HCT116 (cell line): ENCODE measurements at regions not wholly inside any gene's neighbourhood (a gene's known extent, or its start where the extent isn't known, plus 50 kb on each side); places are given as distances from the start of the nearest gene placed in this dataset.

Source experiments
- ATAC-seq: fragments of 200-7000 bp; cut with Tn5 transposase; 2 replicates; pipeline ENCODE4 v1.9.1; 2020; ENCODE audit warnings: mild to moderate bottlenecking, moderate library complexity
- BruUV-seq: library from RNA; stranded (reverse); fragments of 400-500 nt; replicated peaks from 2 replicates; lab custom pipeline; 2021; lab: Mats Ljungman, UMichigan
- CTCF ChIA-PET: fragments of 300-600 bp; sonication (Branson Sonifier 250); formaldehyde crosslinking; loops from one replicate; lab custom pipeline; 2021; ENCODE audit warnings: antibody characterized with exemption; lab: Charles Lee
- POLR2A ChIA-PET: fragments of 300-600, 350-600 bp; sonication (Branson Sonifier 250); formaldehyde crosslinking; loops from one replicate; lab custom pipeline; 2021; ENCODE audit warnings: antibody characterized with exemption; lab: Charles Lee
- RAD21 ChIA-PET, 2 experiments: fragments of 300-600 bp; sonication (Branson Sonifier 250); formaldehyde crosslinking; loops; one replicate each; lab custom pipeline; 2023; ENCODE audit warnings: low total read pairs in 2 of 2; ENCODE audit not compliant: uncharacterized antibody in 2 of 2, unreplicated experiment in 2 of 2, low non-redundant PET in 1 of 2; lab: Charles Lee
- DNase-seq: peaks from one replicate; pipeline ENCODE4 v3.0.0-alpha.2; 2010; ENCODE audit warnings: low read depth, low spot score
- H2AFZ ChIP-seq: fragments of 200-600 bp; shearing (Covaris generic), sonication (generic); 2 replicates; pipeline ENCODE4 v1.6.1; 2017; ENCODE audit warnings: low read depth, mixed run types, mixed read lengths, antibody characterized with exemption, low read length; ENCODE audit not compliant: poor library complexity, severe bottlenecking
- H3K27ac ChIP-seq: 2 replicates; pipeline ENCODE4 v1.5.1; 2012; ENCODE audit warnings: low read depth, low read length
- H3K27me3 ChIP-seq: fragments of 200-600 bp; sonication (generic); 2 replicates; pipeline ENCODE4 v1.6.1; 2016; ENCODE audit warnings: mixed run types, low read length, mixed read lengths; ENCODE audit not compliant: insufficient read depth
- H3K36me3 ChIP-seq, 2 experiments: fragments of 200-500 bp in 1 of 2; fragments of 200-600 bp in 1 of 2; sonication (Bioruptor generic) in 1 of 2; sonication (generic) in 1 of 2; 2 replicates each; pipeline versions ENCODE4 v1.5.1 to v1.6.1; 2014 to 2016; ENCODE audit warnings: low read length in 2 of 2, inconsistent platforms in 1 of 2, mixed read lengths in 1 of 2, mixed run types in 1 of 2; ENCODE audit not compliant: insufficient read depth in 2 of 2, control insufficient read depth in 1 of 2
- H3K4me1 ChIP-seq, 2 experiments: fragments of 200-600 bp in 1 of 2; sonication (generic) in 1 of 2; 2 replicates each; pipeline versions ENCODE4 v1.5.1 to v1.6.1; 2012 to 2017; ENCODE audit warnings: low read length in 2 of 2, inconsistent platforms in 1 of 2, mild to moderate bottlenecking in 1 of 2, mixed read lengths in 1 of 2, mixed run types in 1 of 2, moderate library complexity in 1 of 2; ENCODE audit not compliant: insufficient read depth in 2 of 2, control insufficient read depth in 1 of 2
- H3K4me2 ChIP-seq: fragments of 200-600 bp; sonication (generic); 2 replicates; pipeline ENCODE4 v1.6.1; 2017; ENCODE audit warnings: mixed run types, low read length, mixed read lengths
- H3K4me3 ChIP-seq, 2 experiments: fragments of 200-600 bp in 1 of 2; sonication (generic) in 1 of 2; replicated peaks in 1 of 2; 2 replicates each; pipeline ENCODE4 v1.5.1; 2011 to 2016; ENCODE audit warnings: low read length in 2 of 2, control low read depth in 1 of 2, low read depth in 1 of 2, mild to moderate bottlenecking in 1 of 2, mixed read lengths in 1 of 2, mixed run types in 1 of 2
- H3K79me2 ChIP-seq: fragments of 200-600 bp; sonication (generic); 2 replicates; pipeline ENCODE4 v1.6.1; 2017; ENCODE audit warnings: mild to moderate bottlenecking, mixed run types, low read length, moderate library complexity, mixed read lengths; ENCODE audit not compliant: insufficient read depth
- H3K9ac ChIP-seq: fragments of 200-600 bp; sonication (generic); 2 replicates; pipeline ENCODE4 v1.6.1; 2016; ENCODE audit warnings: low read length, mixed read lengths
- H3K9me2 ChIP-seq: fragments of 200-600 bp; sonication (generic), shearing (Covaris generic); 2 replicates; pipeline ENCODE4 v1.6.1; 2017; ENCODE audit warnings: mixed run types, mild to moderate bottlenecking, moderate library complexity; ENCODE audit not compliant: insufficient read depth
- H3K9me3 ChIP-seq, 2 experiments: fragments of 200-500 bp in 1 of 2; fragments of 200-600 bp in 1 of 2; sonication (Bioruptor generic) in 1 of 2; sonication (generic) in 1 of 2; 2 replicates each; pipeline ENCODE4 v1.6.1; 2014 to 2017; ENCODE audit warnings: low read length in 2 of 2, mixed read lengths in 2 of 2, inconsistent platforms in 1 of 2, low read depth in 1 of 2, mild to moderate bottlenecking in 1 of 2, mixed run types in 1 of 2, moderate library complexity in 1 of 2; ENCODE audit not compliant: control insufficient read depth in 1 of 2, insufficient read depth in 1 of 2
- H4K20me1 ChIP-seq: fragments of 200-600 bp; sonication (generic), shearing (Covaris generic); 2 replicates; pipeline ENCODE4 v1.6.1; 2017; ENCODE audit warnings: mixed run types, mild to moderate bottlenecking, moderate library complexity; ENCODE audit not compliant: insufficient read depth
- CBX3 ChIP-seq: IDR thresholded peaks from 2 replicates; pipeline ENCODE4 v1.6.1; 2012; ENCODE audit warnings: low read depth
- EZH2 ChIP-seq: fragments of 200-600 bp; sonication (generic); IDR thresholded peaks from 2 replicates; pipeline ENCODE4 v1.6.1; 2017; ENCODE audit warnings: antibody characterized with exemption, mixed run types
- FOSL1 ChIP-seq: IDR thresholded peaks from 2 replicates; pipeline ENCODE4 v1.6.1; 2012; ENCODE audit warnings: low read depth
- SRF ChIP-seq: IDR thresholded peaks from 2 replicates; pipeline ENCODE4 v1.6.1; 2012; ENCODE audit warnings: low read depth
- ZBTB33 ChIP-seq: IDR thresholded peaks from 2 replicates; pipeline ENCODE4 v1.6.1; 2011; ENCODE audit warnings: mild to moderate bottlenecking, low read length, moderate library complexity; ENCODE audit not compliant: insufficient replicate concordance; ENCODE audit errors: extremely low read depth
- intact Hi-C: fragments of 100-400 bp; cut with micrococcal nuclease; formaldehyde crosslinking; loops from 2 replicates; pipeline ENCODE4 v1.10.0; 2022
- TF ChIP-seq, protein P1 (sequence below), 3 experiments: fragments of 200-600 bp in 1 of 3; sonication (generic) in 1 of 3; IDR thresholded peaks in 2 of 3; conservative IDR thresholded peaks in 1 of 3; 2 replicates each; pipeline ENCODE4 v1.5.1; 2012 to 2017; ENCODE audit warnings: low read depth in 2 of 3, low read length in 2 of 3, antibody characterized with exemption in 1 of 3, borderline replicate concordance in 1 of 3, control low read depth in 1 of 3, mild to moderate bottlenecking in 1 of 3, mixed read lengths in 1 of 3, mixed run types in 1 of 3, moderate library complexity in 1 of 3; ENCODE audit not compliant: insufficient read depth in 1 of 3
- TF ChIP-seq, protein P2 (sequence below): IDR thresholded peaks from 2 replicates; pipeline ENCODE4 v1.6.1; 2012

- TF ChIP-seq, protein P1, sequence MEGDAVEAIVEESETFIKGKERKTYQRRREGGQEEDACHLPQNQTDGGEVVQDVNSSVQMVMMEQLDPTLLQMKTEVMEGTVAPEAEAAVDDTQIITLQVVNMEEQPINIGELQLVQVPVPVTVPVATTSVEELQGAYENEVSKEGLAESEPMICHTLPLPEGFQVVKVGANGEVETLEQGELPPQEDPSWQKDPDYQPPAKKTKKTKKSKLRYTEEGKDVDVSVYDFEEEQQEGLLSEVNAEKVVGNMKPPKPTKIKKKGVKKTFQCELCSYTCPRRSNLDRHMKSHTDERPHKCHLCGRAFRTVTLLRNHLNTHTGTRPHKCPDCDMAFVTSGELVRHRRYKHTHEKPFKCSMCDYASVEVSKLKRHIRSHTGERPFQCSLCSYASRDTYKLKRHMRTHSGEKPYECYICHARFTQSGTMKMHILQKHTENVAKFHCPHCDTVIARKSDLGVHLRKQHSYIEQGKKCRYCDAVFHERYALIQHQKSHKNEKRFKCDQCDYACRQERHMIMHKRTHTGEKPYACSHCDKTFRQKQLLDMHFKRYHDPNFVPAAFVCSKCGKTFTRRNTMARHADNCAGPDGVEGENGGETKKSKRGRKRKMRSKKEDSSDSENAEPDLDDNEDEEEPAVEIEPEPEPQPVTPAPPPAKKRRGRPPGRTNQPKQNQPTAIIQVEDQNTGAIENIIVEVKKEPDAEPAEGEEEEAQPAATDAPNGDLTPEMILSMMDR (IDR thresholded peaks at IDR 0.05 in 2 of 3, conservative IDR thresholded peaks at IDR 0.05 in 1 of 3; ENCODE audit: borderline replicate concordance in 1 of 3, insufficient read depth in 1 of 3, low read depth in 2 of 3, low read length in 2 of 3), result no peak
- TF ChIP-seq SRF, result no peak
These were observed 336.5 kb downstream of the TNS1 start (continued) for GRCh38 chr2:217666338-217666737.

DNA sequence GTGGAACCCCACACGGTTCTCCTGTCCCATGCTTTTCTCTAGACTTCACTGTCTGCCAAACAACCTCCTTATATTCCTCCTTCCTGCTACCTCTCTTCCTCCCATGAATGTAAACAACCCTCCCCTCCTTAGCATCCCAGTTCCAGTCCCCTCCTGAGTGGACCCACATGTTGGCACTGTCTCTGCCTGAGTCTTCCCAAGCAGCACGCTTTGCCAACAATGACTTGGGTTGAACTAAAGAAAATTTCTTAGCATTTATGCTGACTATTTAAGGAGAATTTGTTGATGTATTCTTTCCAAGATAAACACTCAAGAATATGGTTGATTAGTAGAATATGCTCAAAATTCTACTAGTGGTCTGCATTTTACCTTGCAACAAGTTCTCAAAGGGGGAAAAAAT, 338.0 kb downstream of the TNS1 start:
- no TSS peak for BruUV-seq

More for the DNA sequence above, 338.0 kb downstream of the TNS1 start:
- Histone ChIP-seq H3K36me3 (no peaks in the 10 kb centered on the region), H3K79me2 (no peaks in the 10 kb centered on the region), H2AFZ (no peak overlapping the region), H3K4me2 (no peak overlapping the region), H4K20me1 (no peaks in the 10 kb centered on the region), H3K9me2 (no peaks in the 10 kb centered on the region), H3K4me1 (no peaks in the 10 kb centered on the region), H3K27ac (no peak overlapping the region), H3K9me3 (no peaks in the 10 kb centered on the region), H3K27me3 (peaks cover 33% of the 10 kb centered on the region), H3K4me3 (no peak overlapping the region), H3K9ac (no peak overlapping the region)
- no peak for ATAC-seq
- no peak for DNase-seq
- ChIA-PET CTCF (no interaction called here), RAD21 (no interaction called here), POLR2A (no interaction called here)
- intact Hi-C loops, result no loop called here
- TF ChIP-seq FOSL1, result no peak
- TF ChIP-seq, protein P2, sequence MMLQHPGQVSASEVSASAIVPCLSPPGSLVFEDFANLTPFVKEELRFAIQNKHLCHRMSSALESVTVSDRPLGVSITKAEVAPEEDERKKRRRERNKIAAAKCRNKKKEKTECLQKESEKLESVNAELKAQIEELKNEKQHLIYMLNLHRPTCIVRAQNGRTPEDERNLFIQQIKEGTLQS, result no peak
- TF ChIP-seq CBX3, result no peak
- no peak for TF ChIP-seq SRF
- TF ChIP-seq EZH2, result no peak
- no peak for TF ChIP-seq ZBTB33
